Spleen (tissue), 7 donors: ENCODE measurements at regions not wholly inside any gene's neighbourhood (a gene's known extent, or its start where the extent isn't known, plus 50 kb on each side); places are given as distances from the start of the nearest gene placed in this dataset.
"Not testable (repeated sequence)": the region's sequence is repeated elsewhere in the genome, so short reads cannot be mapped to it uniquely, and the experiment has no call there.

Experiments used
- CTCF ChIP-seq, 11 experiments: fragments of 200-600 bp in 7 of 11; fragments of 450-650 bp in 4 of 11; sonication (generic) in 4 of 11; IDR thresholded peaks in 8 of 11; conservative IDR thresholded peaks in 3 of 11; 1 replicate in 7 of 11; 2 replicates in 4 of 11; pipeline versions ENCODE4 v1.4.0 to v1.8.0; 2016 to 2021; ENCODE audit warnings: antibody characterized with exemption in 11 of 11, inconsistent platforms in 4 of 11, mild to moderate bottlenecking in 1 of 11
- POLR2AphosphoS5 ChIP-seq, 3 donors: sonication (generic); formaldehyde crosslinking; IDR thresholded peaks; one replicate each; pipeline ENCODE4 v1.5.1; 2017; ENCODE audit warnings: antibody characterized with exemption in 3 of 3
- donor health status: DM: no; HTN: no; CAD: no; lungs with moderate emphysema.
- donor health status: DM: no; HTN: no; CAD: no.
- donor health status: DM: no; HTN: no; CAD: no.

- not testable (repeated sequence) for TF ChIP-seq POLR2AphosphoS5 (IDR thresholded peaks at IDR 0.05); CTCF (IDR thresholded peaks at IDR 0.05 in 8 of 11, conservative IDR thresholded peaks at IDR 0.05 in 3 of 11)
Observed at GRCh38 chr13:104493502-104493901, 1427.3 kb upstream of the SLC10A2 start.
